Osteocyte (in vitro differentiated cells): ENCODE measurements at regions not wholly inside any gene's neighbourhood (a gene's known extent, or its start where the extent isn't known, plus 50 kb on each side); places are given as distances from the start of the nearest gene placed in this dataset.

Source experiments
- DNase-seq: peaks from one replicate; pipeline ENCODE4 v3.0.0; 2021; ENCODE audit warnings: mixed read lengths; ENCODE audit not compliant: unreplicated experiment; ENCODE audit errors: extremely low spot score
- H3K27ac Mint-ChIP-seq: one replicate; pipeline ENCODE4 v1.8.0; 2021; ENCODE audit warnings: mild to moderate bottlenecking, mixed read lengths; ENCODE audit not compliant: unreplicated experiment
- H3K27me3 Mint-ChIP-seq: one replicate; pipeline ENCODE4 v1.8.0; 2021; ENCODE audit warnings: mixed read lengths; ENCODE audit not compliant: unreplicated experiment
- H3K36me3 Mint-ChIP-seq: one replicate; pipeline ENCODE4 v1.8.0; 2021; ENCODE audit warnings: mixed read lengths; ENCODE audit not compliant: unreplicated experiment
- H3K4me1 Mint-ChIP-seq: one replicate; pipeline ENCODE4 v1.8.0; 2021; ENCODE audit warnings: mixed read lengths; ENCODE audit not compliant: unreplicated experiment
- H3K4me3 Mint-ChIP-seq: one replicate; pipeline ENCODE4 v1.8.0; 2021; ENCODE audit warnings: mild to moderate bottlenecking, moderate library complexity, mixed read lengths; ENCODE audit not compliant: unreplicated experiment
- H3K9me3 Mint-ChIP-seq: one replicate; pipeline ENCODE4 v1.8.0; 2021; ENCODE audit warnings: mixed read lengths; ENCODE audit not compliant: unreplicated experiment
- CTCF ChIP-seq: fragments of 200-600 bp; sonication (generic); IDR thresholded peaks from 2 replicates; pipeline ENCODE4 v1.5.0; 2021; ENCODE audit warnings: antibody characterized with exemption, mild to moderate bottlenecking, moderate library complexity

GRCh38 chr4:163915896-163916295 is 421.4 kb downstream of the TMA16 start:
- no peaks in the 10 kb centered on the region for H3K27me3 Mint-ChIP-seq
- no peaks in the 10 kb centered on the region for H3K36me3 Mint-ChIP-seq
- no peak overlapping the region for H3K4me3 Mint-ChIP-seq
- H3K27ac Mint-ChIP-seq = no peak overlapping the region
- no peaks in the 10 kb centered on the region for H3K4me1 Mint-ChIP-seq
- no peaks in the 10 kb centered on the region for H3K9me3 Mint-ChIP-seq
- no peak for TF ChIP-seq CTCF
- no peak for DNase-seq

- no peak overlapping the region for H3K27ac Mint-ChIP-seq
Measured at GRCh38 chr4:163920426-163920825, 425.9 kb downstream of the TMA16 start.

GRCh38 chr4:163922302-163922701 is 427.8 kb downstream of the TMA16 start:
- Mint-ChIP-seq H3K27ac (no peak overlapping the region), H3K36me3 (no peaks in the 10 kb centered on the region), H3K27me3 (peaks cover 7% of the 10 kb centered on the region), H3K4me3 (no peak overlapping the region), H3K4me1 (no peaks in the 10 kb centered on the region), H3K9me3 (no peaks in the 10 kb centered on the region)
- no peak for TF ChIP-seq CTCF
- DNase-seq = no peak

More at GRCh38 chr4:163920426-163920825, 425.9 kb downstream of the TMA16 start:
- TF ChIP-seq CTCF = no peak
- DNase-seq = no peak
- Mint-ChIP-seq H3K9me3 (no peaks in the 10 kb centered on the region), H3K36me3 (no peaks in the 10 kb centered on the region), H3K4me1 (no peaks in the 10 kb centered on the region), H3K27me3 (peaks cover 3% of the 10 kb centered on the region), H3K4me3 (no peak overlapping the region)

- Mint-ChIP-seq H3K27me3 (peaks cover 7% of the 10 kb centered on the region), H3K4me1 (no peaks in the 10 kb centered on the region), H3K9me3 (no peaks in the 10 kb centered on the region), H3K36me3 (no peaks in the 10 kb centered on the region), H3K4me3 (no peak overlapping the region), H3K27ac (no peak overlapping the region)
- no peak for TF ChIP-seq CTCF
- no peak for DNase-seq
Measured at GRCh38 chr4:163923092-163923491, 428.6 kb downstream of the TMA16 start.

- H3K27me3 Mint-ChIP-seq = peaks cover 6% of the 10 kb centered on the region
- DNase-seq = no peak
- H3K4me1 Mint-ChIP-seq = no peaks in the 10 kb centered on the region
- H3K4me3 Mint-ChIP-seq = no peak overlapping the region
- peak; percentile 30 for TF ChIP-seq CTCF
- no peaks in the 10 kb centered on the region for H3K9me3 Mint-ChIP-seq
- H3K27ac Mint-ChIP-seq = no peak overlapping the region
- H3K36me3 Mint-ChIP-seq = no peaks in the 10 kb centered on the region
Measured at GRCh38 chr4:163930086-163930485, 435.6 kb downstream of the TMA16 start.
